CD4-positive, alpha-beta T cell treated with Interleukin-17A for 1 hour (primary cell): ENCODE measurements at regions not wholly inside any gene's neighbourhood (a gene's known extent, or its start where the extent isn't known, plus 50 kb on each side); places are given as distances from the start of the nearest gene placed in this dataset.

ENCODE experiments used
- DNase-seq: peaks from one replicate; pipeline ENCODE4 v3.0.0-alpha.2; 2020

- DNase-seq = no peak
Measured at GRCh38 chr5:39580702-39581453, 156.1 kb upstream of the DAB2 start.

DNA sequence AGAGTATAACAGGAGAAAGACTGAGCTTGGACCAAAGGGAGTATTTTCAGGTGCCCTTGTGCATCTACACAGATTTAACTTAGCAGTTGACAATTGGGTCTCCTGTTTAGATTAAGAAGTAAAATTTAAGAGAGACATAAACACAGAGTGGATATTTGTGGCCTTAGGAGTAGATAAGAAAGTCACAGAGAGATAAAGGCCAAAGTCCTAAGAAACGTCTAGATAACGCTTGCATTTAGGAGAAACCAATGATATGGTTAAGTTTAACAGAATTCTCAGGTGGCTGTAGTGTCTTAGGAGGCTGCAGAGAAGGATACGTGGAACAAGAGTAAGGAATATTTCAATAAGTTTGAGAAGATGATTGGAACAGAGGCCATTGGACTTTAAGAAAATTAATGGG is 155.0 kb upstream of the DAB2 start:
- DNase-seq = no peak

DNA sequence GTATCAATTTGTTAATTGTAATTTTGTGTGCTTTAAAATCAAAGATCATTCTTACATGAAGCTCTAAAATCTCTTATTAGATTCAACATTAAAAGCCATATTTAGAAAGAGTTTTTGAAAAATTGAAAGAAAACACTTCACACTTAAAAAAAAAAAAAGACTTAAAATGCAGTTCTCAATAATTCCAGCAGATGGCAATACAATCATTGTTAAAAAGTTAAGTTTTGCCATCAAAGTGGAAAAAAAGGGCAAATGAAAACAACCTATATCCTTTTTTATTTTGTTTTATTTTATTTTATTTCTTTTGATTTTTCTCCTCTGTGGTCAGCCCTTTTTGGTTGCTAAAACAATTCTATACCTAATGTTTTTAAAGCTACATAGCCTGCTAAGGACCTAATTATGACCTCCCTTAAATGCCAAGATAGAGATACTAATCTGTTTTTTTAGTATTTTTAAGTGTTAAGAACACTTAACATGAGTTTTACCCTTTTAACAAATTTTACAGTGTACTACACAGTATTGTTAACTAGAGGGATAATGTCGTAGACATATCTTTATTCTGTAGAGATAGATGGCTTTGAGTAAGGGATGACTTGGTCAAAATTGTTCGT is 154.2 kb upstream of the DAB2 start:
- peak; percentile 25 for DNase-seq

DNA sequence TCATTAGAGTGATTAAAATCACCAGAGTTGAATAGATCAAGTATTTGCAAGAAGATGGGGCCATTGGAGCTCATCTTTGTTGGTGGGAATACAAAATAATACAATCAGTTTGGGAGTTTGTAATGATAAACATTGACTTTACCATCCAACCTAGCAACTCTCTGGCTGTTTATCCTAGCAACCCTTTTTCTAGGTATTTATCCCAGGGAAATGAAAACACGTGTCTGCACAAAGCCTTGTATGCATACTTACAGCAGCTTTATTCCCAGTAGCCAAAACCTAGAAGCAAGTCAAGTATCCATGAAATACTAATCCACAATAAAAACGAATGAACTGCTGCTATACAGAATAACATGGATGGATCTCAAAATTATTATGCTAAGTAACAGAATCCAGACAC is 152.7 kb upstream of the DAB2 start:
- DNase-seq = no peak

DNA sequence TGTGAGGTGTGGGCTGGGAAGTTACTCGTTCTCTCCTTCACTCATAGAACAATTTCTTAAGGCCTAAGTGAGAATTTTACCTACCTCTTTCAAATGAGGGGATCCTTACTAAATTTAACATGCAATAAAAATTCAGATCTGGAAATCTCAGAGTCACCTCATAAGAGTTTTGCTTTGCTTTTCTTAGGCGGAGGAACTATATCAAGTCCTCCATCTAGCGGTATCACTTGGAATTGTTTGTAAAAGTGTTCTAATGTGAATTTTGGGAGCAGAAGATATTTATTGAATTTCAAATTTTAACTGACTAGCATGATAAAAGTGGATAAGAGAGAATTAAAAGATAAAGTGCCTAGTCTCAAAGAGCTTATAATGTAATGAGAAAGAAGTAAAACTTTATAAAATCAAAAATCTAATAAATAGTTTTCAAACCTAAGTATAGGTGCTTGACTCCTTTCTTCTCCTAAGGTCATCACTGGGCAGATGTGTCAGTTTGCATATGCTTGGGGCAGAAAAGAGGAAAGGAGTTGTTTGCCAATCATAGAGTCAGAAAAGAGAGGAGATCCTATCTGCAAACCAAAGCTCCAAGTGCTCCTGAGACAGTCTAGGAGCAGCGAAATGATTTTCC is 145.7 kb upstream of the DAB2 start:
- peak; percentile 39 for DNase-seq

GRCh38 chr5:39569857-39570256 is 145.1 kb upstream of the DAB2 start:
- no peak for DNase-seq

DNA sequence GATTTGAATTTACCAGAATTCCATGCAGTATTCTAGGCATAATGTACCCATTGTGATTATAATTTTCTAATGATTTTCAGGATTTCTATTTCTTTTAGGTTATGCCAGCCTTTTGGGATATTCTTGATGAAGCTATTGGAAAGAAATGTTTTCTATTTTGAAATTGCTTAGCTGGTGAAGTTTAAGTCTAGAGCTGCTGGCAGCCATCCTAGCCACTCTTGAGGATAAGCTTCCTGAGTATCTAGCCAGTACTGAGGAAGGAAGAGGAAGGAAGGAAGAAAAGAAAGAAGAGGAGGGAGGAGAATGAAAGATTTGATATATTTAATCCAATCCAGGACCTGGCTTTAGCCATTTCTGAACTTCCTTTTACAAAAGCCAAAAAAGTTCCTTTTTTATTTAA is 142.1 kb upstream of the DAB2 start:
- DNase-seq = no peak

DNA sequence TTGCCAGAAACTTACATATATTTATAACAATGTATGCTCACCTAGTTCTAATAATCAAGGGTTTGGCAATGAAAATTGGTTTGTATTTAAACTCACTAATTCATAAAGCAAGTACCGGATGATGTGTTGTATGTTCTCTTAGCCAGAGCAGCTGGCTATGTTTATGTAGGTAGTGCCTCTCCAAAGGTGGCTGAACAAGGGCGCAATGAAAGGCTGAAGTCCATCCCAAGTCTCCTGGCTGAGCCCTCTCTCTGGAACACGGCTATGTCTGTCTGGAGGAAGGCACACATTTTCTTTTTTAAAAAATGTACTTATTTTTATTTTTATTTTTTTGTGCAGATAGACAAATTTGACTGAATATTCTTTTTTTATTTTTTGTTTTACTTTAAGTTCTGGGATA is 141.2 kb upstream of the DAB2 start:
- no peak for DNase-seq

DNA sequence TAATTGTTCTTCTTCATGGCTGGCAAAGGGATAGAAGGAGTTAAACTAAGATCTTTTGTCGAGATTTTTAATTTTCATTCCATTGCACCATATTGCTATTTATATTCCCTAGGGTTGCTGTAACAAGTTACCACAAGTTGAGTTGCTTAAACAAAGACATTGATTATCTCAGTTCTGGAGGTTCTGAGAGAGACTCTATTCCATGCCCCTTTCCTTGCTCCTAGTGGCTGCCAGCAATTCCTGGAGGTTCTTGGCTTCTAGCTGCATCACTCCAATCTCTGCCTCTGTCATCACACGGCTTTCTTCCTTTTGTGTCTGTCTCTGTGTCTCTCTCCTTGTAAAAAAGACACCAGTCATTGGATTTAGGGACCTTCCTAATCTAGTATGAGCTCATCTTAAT is 136.6 kb upstream of the DAB2 start:
- no peak for DNase-seq

DNA sequence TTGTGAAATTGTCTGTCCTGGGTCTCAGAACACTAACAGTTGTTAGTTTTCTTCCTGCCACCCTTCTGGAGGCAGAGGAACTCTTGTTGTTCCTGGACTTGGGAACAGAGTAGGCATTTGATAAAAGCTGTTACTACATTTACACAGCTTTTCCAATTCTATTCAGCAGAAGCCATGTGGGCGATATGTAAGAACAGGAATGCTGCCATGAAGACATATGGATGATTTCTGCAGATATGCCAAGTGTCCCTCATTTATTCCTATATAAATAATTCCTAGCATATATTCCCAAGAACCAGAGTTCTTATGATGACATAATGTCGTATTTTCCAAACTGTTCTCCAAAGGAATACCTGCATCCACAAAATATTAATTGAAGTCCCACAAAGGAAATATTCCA is 135.9 kb upstream of the DAB2 start:
- no peak for DNase-seq

- DNase-seq = no peak
Measured at GRCh38 chr5:39559923-39560322, 135.1 kb upstream of the DAB2 start.

GRCh38 chr5:39558541-39558940 is 133.8 kb upstream of the DAB2 start:
- no peak for DNase-seq

GRCh38 chr5:39555788-39556187 is 131.0 kb upstream of the DAB2 start:
- no peak for DNase-seq

DNA sequence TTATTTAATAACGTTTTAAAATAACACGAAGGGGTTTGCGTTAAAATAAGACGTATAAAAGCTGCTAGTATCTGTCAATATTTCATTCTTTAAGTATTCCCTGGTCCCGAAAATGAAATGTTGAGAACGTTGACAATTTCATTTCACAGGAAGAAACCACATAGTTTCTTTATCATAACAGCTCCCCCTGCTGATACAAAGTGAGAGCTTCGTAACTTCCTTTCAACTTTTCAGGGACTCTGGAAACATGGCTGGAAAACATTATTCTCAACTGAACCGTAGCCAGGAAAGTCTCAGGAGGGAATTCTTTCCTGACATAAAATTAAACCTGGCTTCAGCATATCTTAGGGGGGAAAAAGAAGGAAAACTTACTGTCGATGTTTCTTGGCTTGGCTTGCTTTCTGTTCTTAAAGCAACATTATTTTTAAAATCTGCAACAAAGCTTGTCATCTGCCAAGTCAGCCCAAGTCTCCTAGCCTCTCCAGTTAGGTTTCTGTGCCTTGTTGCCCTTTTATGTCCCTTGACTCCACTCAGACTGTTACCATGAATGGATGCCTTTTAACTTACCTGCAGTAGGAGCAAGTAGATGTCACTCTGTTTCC is 122.9 kb upstream of the DAB2 start:
- DNase-seq = peak; percentile 57

GRCh38 chr5:39544941-39545340 is 120.2 kb upstream of the DAB2 start:
- no peak for DNase-seq

DNA sequence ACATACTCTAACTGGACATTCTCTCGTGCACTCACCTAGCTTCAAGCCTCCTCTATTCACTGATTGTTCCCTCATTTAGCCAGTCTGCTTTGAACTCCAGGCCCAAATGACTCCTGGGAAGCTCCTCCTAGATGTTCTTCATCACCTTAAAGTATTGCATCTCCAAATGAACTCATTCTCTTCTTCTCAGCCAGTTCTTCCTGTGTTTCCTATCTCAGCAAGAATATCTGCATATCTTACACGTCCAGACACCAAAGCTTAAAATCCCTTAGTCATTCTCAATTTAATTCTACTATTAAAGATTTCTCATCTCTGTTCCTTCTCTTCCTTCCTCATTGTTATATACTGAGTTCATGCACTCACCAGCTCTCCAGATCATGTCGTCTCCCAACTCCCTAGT is 118.6 kb upstream of the DAB2 start:
- DNase-seq = no peak

GRCh38 chr5:39542511-39543285 is 117.9 kb upstream of the DAB2 start:
- no peak for DNase-seq

- DNase-seq = no peak
Measured at GRCh38 chr5:39541920-39542319, 117.1 kb upstream of the DAB2 start.

DNA sequence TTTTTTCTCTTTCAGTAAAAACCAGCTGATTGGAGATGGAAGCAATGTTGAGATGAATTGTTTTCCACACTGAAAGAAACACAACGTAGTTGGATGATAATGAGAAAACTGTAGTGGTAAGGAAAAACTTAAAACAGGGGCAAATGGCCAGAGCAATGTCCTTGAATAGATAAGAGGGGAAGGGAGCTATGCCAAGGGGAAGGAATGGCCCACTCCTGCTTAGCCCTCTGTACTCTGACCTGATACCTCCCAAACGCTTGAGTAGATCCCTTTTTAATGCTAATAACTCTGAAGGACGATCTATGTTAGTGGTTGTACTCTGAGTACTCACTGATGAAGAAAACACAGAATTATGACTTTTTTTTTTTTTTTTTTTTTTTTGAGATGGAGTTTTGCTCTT is 114.7 kb upstream of the DAB2 start:
- DNase-seq = no peak

- no peak for DNase-seq
Measured at GRCh38 chr5:39534690-39535089, 109.9 kb upstream of the DAB2 start.

- DNase-seq = no peak
Measured at GRCh38 chr5:39533749-39534148, 109.0 kb upstream of the DAB2 start.

- DNase-seq = no peak
Measured at GRCh38 chr5:39532511-39532910, 107.7 kb upstream of the DAB2 start.

GRCh38 chr5:39531306-39531705 is 106.5 kb upstream of the DAB2 start:
- no peak for DNase-seq
